Suprapubic skin (tissue), 4 donors: ENCODE measurements at regions not wholly inside any gene's neighbourhood (a gene's known extent, or its start where the extent isn't known, plus 50 kb on each side); places are given as distances from the start of the nearest gene placed in this dataset.

Source experiments
- DNase-seq, 2 donors: peaks; one replicate each; pipeline ENCODE4 v3.0.0-alpha.2; 2019; ENCODE audit warnings: low spot score in 2 of 2
- H3K27ac ChIP-seq: fragments of 200-600 bp; sonication (generic); one replicate; pipeline ENCODE4 v1.5.1; 2019
- H3K27me3 ChIP-seq: fragments of 200-600 bp; sonication (generic); one replicate; pipeline ENCODE4 v1.5.1; 2019
- H3K36me3 ChIP-seq: fragments of 200-600 bp; sonication (generic); one replicate; pipeline ENCODE4 v1.5.1; 2019
- H3K4me1 ChIP-seq: fragments of 200-600 bp; sonication (generic); one replicate; pipeline ENCODE4 v1.5.1; 2019
- H3K4me3 ChIP-seq: fragments of 200-600 bp; sonication (generic); one replicate; pipeline ENCODE4 v1.5.1; 2019; ENCODE audit warnings: mild to moderate bottlenecking
- H3K9me3 ChIP-seq: fragments of 200-600 bp; sonication (generic); one replicate; pipeline ENCODE4 v1.5.1; 2019
- CTCF ChIP-seq, 2 donors: fragments of 200-600 bp in 1 of 2; fragments of 450-650 bp in 1 of 2; sonication (generic) in 1 of 2; IDR thresholded peaks; one replicate each; pipeline ENCODE4 v1.5.1; 2016 to 2019; ENCODE audit warnings: antibody characterized with exemption in 2 of 2, mild to moderate bottlenecking in 1 of 2, moderate library complexity in 1 of 2
- EP300 ChIP-seq: sonication (generic); formaldehyde crosslinking; IDR thresholded peaks from one replicate; pipeline ENCODE4 v1.6.1; 2017; ENCODE audit warnings: antibody characterized with exemption
- POLR2A ChIP-seq, 2 donors: fragments of 450-650 bp; IDR thresholded peaks; one replicate each; pipeline ENCODE4 v1.6.1; 2017; ENCODE audit warnings: antibody characterized with exemption in 2 of 2, mild to moderate bottlenecking in 2 of 2, moderate library complexity in 2 of 2
- POLR2AphosphoS5 ChIP-seq, 3 donors: sonication (generic); formaldehyde crosslinking; IDR thresholded peaks; one replicate each; pipeline ENCODE4 v1.6.1; 2017; ENCODE audit warnings: antibody characterized with exemption in 3 of 3
- WGBS: methylation state at CpG from one replicate; pipeline ENCODE4 v1.1.5; 2018; 5-methylcytosine and 5-hydroxymethylcytosine counted together

- Histone ChIP-seq H3K27ac (no peak overlapping the region), H3K4me3 (no peak overlapping the region), H3K36me3 (no peaks in the 10 kb centered on the region), H3K9me3 (no peaks in the 10 kb centered on the region), H3K4me1 (peaks cover under 1% of the 10 kb centered on the region), H3K27me3 (no peaks in the 10 kb centered on the region)
- DNase-seq: no peak
- 97% methylated on average over 5 of the region's 5 CpGs for WGBS
- TF ChIP-seq EP300 (no peak), CTCF (IDR thresholded peaks at IDR 0.05) (no peak), POLR2A (IDR thresholded peaks at IDR 0.05) (no peak), POLR2AphosphoS5 (IDR thresholded peaks at IDR 0.05) (no peak)
These were observed 109.7 kb upstream of the LRIG1 start for GRCh38 chr3:66610562-66610909.

GRCh38 chr3:66615643-66616301 lies 115.0 kb upstream of the LRIG1 start:
- H3K27ac ChIP-seq: no peak overlapping the region
- 64% methylated on average over 5 of the region's 5 CpGs for WGBS
- TF ChIP-seq POLR2AphosphoS5 (IDR thresholded peaks at IDR 0.05): no peak
- no peak for TF ChIP-seq POLR2A (IDR thresholded peaks at IDR 0.05)
- TF ChIP-seq EP300: no peak
- TF ChIP-seq CTCF (IDR thresholded peaks at IDR 0.05): no peak
- H3K4me3 ChIP-seq: no peak overlapping the region
- DNase-seq: no peak
- no peaks in the 10 kb centered on the region for H3K36me3 ChIP-seq
- no peaks in the 10 kb centered on the region for H3K27me3 ChIP-seq
- peaks cover 6% of the 10 kb centered on the region for H3K4me1 ChIP-seq
- H3K9me3 ChIP-seq: no peaks in the 10 kb centered on the region

GRCh38 chr3:66617351-66617750 lies 116.5 kb upstream of the LRIG1 start:
- Histone ChIP-seq H3K36me3 (no peaks in the 10 kb centered on the region), H3K27me3 (no peaks in the 10 kb centered on the region), H3K4me1 (peaks cover 6% of the 10 kb centered on the region), H3K4me3 (no peak overlapping the region), H3K9me3 (no peaks in the 10 kb centered on the region), H3K27ac (peak overlapping the region; percentile 13)
- TF ChIP-seq CTCF (IDR thresholded peaks at IDR 0.05): no peak
- no peak for TF ChIP-seq POLR2AphosphoS5 (IDR thresholded peaks at IDR 0.05)
- TF ChIP-seq EP300: no peak
- no peak for TF ChIP-seq POLR2A (IDR thresholded peaks at IDR 0.05)
- no peak for DNase-seq
- 56% methylated on average over 2 of the region's 2 CpGs for WGBS

- H3K4me1 ChIP-seq: peaks cover 6% of the 10 kb centered on the region
- peak overlapping the region; percentile 13 for H3K27ac ChIP-seq
- no peaks in the 10 kb centered on the region for H3K9me3 ChIP-seq
- no peak overlapping the region for H3K4me3 ChIP-seq
- no peaks in the 10 kb centered on the region for H3K27me3 ChIP-seq
- WGBS: 51% methylated on average over 4 of the region's 4 CpGs
- TF ChIP-seq EP300 (no peak), CTCF (IDR thresholded peaks at IDR 0.05) (no peak), POLR2A (IDR thresholded peaks at IDR 0.05) (no peak), POLR2AphosphoS5 (IDR thresholded peaks at IDR 0.05) (no peak)
- no peaks in the 10 kb centered on the region for H3K36me3 ChIP-seq
- DNase-seq: no peak
These were observed 117.2 kb upstream of the LRIG1 start for GRCh38 chr3:66618066-66618465.

GRCh38 chr3:66620296-66620695 lies 119.5 kb upstream of the LRIG1 start:
- H3K36me3 ChIP-seq: no peaks in the 10 kb centered on the region
- WGBS: 79% methylated on average over 9 of the region's 9 CpGs
- H3K4me3 ChIP-seq: no peak overlapping the region
- H3K27ac ChIP-seq: no peak overlapping the region
- TF ChIP-seq POLR2A (IDR thresholded peaks at IDR 0.05) (no peak), CTCF (IDR thresholded peaks at IDR 0.05) (no peak), EP300 (no peak), POLR2AphosphoS5 (IDR thresholded peaks at IDR 0.05) (no peak)
- DNase-seq: no peak
- no peaks in the 10 kb centered on the region for H3K27me3 ChIP-seq
- H3K9me3 ChIP-seq: no peaks in the 10 kb centered on the region
- peaks cover 12% of the 10 kb centered on the region for H3K4me1 ChIP-seq
